ENCODE measurements at regions not wholly inside any gene's neighbourhood (a gene's known extent, or its start where the extent isn't known, plus 50 kb on each side); places are given as distances from the start of the nearest gene placed in this dataset.

- WGBS (ENCODE audit: extremely low coverage, insufficient read length, low lambda C conversion rate): no CpG with 5 or more reads among the region's 2 CpGs
These were observed 148.7 kb downstream of the ZIC5 start for GRCh38 chr13:99822820-99823219.

More at GRCh38 chr13:99822820-99823219, 148.7 kb downstream of the ZIC5 start:
- Histone ChIP-seq H3K9me3 (ENCODE audit: control insufficient read depth, low read depth, low read length) (no peaks in the 10 kb centered on the region), H2BK120ac (ENCODE audit: low read depth, low read length, poor library complexity, severe bottlenecking) (no peak overlapping the region), H4K20me1 (ENCODE audit: control insufficient read depth, insufficient read depth, insufficient read length) (no peaks in the 10 kb centered on the region), H4K91ac (ENCODE audit: insufficient read length, low read depth, low read length) (no peak overlapping the region), H2AFZ (ENCODE audit: low read length) (no peak overlapping the region), H3K23ac (ENCODE audit: insufficient read length, low read depth, low read length) (no peak overlapping the region), H2BK12ac (ENCODE audit: insufficient read length, low read depth, low read length) (no peak overlapping the region), H3K4ac (ENCODE audit: low read depth, low read length) (no peak overlapping the region), H3K14ac (ENCODE audit: insufficient read depth, low read length) (no peak overlapping the region), H3T11ph (ENCODE audit: low read length) (no peak overlapping the region), H2BK5ac (ENCODE audit: insufficient read length, low read length) (no peak overlapping the region), H3K27me3 (ENCODE audit: insufficient read depth, low read length) (no peaks in the 10 kb centered on the region), H3K27ac (ENCODE audit: insufficient read length, low read depth, low read length) (no peak overlapping the region), H3K23me2 (ENCODE audit: insufficient read length, low read depth, low read length, poor library complexity, severe bottlenecking) (no peaks in the 10 kb centered on the region), H3K56ac (ENCODE audit: insufficient read length, low read depth, low read length) (no peak overlapping the region), H3K9ac (ENCODE audit: extremely low read depth, insufficient read length, low read length) (no peak overlapping the region), H3K79me1 (ENCODE audit: insufficient read depth, low read depth, low read length, poor library complexity, severe bottlenecking) (no peaks in the 10 kb centered on the region), H3K4me1 (ENCODE audit: insufficient read depth, low read length) (peaks cover 10% of the 10 kb centered on the region; the same call in 1 of the 2 replicates), H2BK15ac (ENCODE audit: low read depth, low read length) (no peak overlapping the region), H2BK20ac (ENCODE audit: low read depth, low read length, poor library complexity, severe bottlenecking) (no peak overlapping the region), H4K5ac (ENCODE audit: insufficient read length, low read depth, low read length) (no peak overlapping the region), H3K79me2 (ENCODE audit: insufficient read depth, low read length) (no peaks in the 10 kb centered on the region), H4K8ac (replicated peaks; ENCODE audit: insufficient read length, low read depth, low read length) (no peak overlapping the region), H3K4me2 (ENCODE audit: insufficient read depth, insufficient read length, low read length) (no peak overlapping the region), H2AK5ac (ENCODE audit: insufficient read length, low read length) (no peak overlapping the region), H3K18ac (ENCODE audit: insufficient read length, low read depth, low read length) (no peak overlapping the region)
- Mint-ChIP-seq H3K4me1 (peaks cover 24% of the 10 kb centered on the region in 2 experiments), H3K4me3 (no peak overlapping the region), H3K36me3 (ENCODE audit: insufficient read depth in 1 of 3, low read depth in 3 of 3) (peaks cover 3 to 5% (median 4%) of the 10 kb centered on the region in 3 experiments; a peak in 5 of 7 replicates), H3K27ac (no peak overlapping the region), H3K27me3 (ENCODE audit: low read depth) (no peaks in the 10 kb centered on the region), H3K9me3 (peaks cover 0 to 6% of the 10 kb centered on the region in 2 experiments; a peak in 1 of 5 replicates)
- no peak for DNase-seq
- TF ChIP-seq CTCF (conservative IDR thresholded peaks at IDR 0.05): no peak

All from H9 (cell line).